ENCODE measurements at regions not wholly inside any gene's neighbourhood (a gene's known extent, or its start where the extent isn't known, plus 50 kb on each side); places are given as distances from the start of the nearest gene placed in this dataset.

DNA sequence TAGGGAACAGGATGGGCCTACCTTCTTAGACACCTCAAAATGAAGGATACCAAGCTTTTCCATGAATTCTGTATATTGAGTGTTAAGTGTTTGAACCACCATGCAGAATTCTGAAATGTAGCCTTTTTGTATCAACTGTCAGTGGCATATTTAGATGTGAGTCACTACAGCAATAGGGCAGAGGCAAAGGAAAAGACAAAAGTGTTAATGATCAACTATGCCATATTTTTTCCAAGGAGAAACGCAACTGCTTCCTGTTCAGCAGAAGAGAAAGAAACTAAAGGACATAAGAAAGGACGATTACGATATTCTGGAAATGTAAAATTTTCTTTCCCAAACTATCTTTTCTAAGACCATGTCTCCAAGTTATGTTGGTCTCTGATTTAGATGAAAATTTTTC lies 104.6 kb upstream of the RSPO3 start:
- Histone ChIP-seq H2AK5ac (ENCODE audit: low read depth, low read length) (no peak overlapping the region), H3K4me3 (ENCODE audit: insufficient read depth, low read depth, low read length) (no peak overlapping the region), H3K9me1 (ENCODE audit: insufficient read depth, low read length) (no peaks in the 10 kb centered on the region), H3K9me3 (ENCODE audit: control insufficient read depth, insufficient read depth, low read length) (no peaks in the 10 kb centered on the region), H4K5ac (ENCODE audit: low read depth, low read length) (no peak overlapping the region), H3K23ac (ENCODE audit: low read depth, low read length) (no peak overlapping the region), H3K18ac (ENCODE audit: low read depth, low read length) (no peak overlapping the region), H2AK9ac (replicated peaks; ENCODE audit: low read depth, low read length, poor library complexity) (no peak overlapping the region), H4K91ac (ENCODE audit: insufficient read depth, low read depth, low read length) (no peak overlapping the region), H4K20me1 (ENCODE audit: insufficient read depth, low read length) (no peaks in the 10 kb centered on the region), H3K4ac (ENCODE audit: low read depth, low read length) (no peak overlapping the region), H3K4me1 (ENCODE audit: control insufficient read depth, insufficient read depth, low read length) (no peaks in the 10 kb centered on the region), H2BK5ac (ENCODE audit: low read depth, low read length, poor library complexity, severe bottlenecking) (no peak overlapping the region), H3K27me3 (ENCODE audit: control insufficient read depth, insufficient read depth, low read length) (no peaks in the 10 kb centered on the region), H3K27ac (ENCODE audit: insufficient read depth, low read length) (no peak overlapping the region), H3K14ac (replicated peaks; ENCODE audit: low read depth, low read length) (no peak overlapping the region), H3K4me2 (ENCODE audit: low read depth, low read length) (no peak overlapping the region), H4K8ac (ENCODE audit: low read depth in 2 of 2, low read length in 2 of 2) (no peak overlapping the region), H2BK15ac (ENCODE audit: low read depth, low read length) (no peak overlapping the region), H2BK20ac (ENCODE audit: low read depth, low read length) (no peak overlapping the region), H3K9ac (ENCODE audit: low read depth, low read length) (no peak overlapping the region), H3K36me3 (ENCODE audit: control insufficient read depth, insufficient read depth, low read length) (no peaks in the 10 kb centered on the region), H2BK120ac (ENCODE audit: low read depth, low read length) (no peak overlapping the region), H2AFZ (replicated peaks; ENCODE audit: low read length, poor library complexity) (no peak overlapping the region), H3K56ac (ENCODE audit: extremely low read depth, insufficient read depth, low read length) (no peak overlapping the region), H3K79me1 (ENCODE audit: low read depth in 1 of 2, low read length in 2 of 2) (no peaks in the 10 kb centered on the region)
- dilution Hi-C loops (cut with HindIII; ENCODE audit: low sequenced_read_pairs, unreplicated experiment) (no loop called here), intact Hi-C loops (cut with micrococcal nuclease) (no loop called here), in situ Hi-C loops (cut with MboI; ENCODE audit: low sequenced_read_pairs) (no loop called here)
- BruUV-seq (replicated peaks): no TSS peak
- no CpG with 5 or more reads among the region's 3 CpGs for WGBS, 2 experiments (ENCODE audit: extremely low coverage in 2 of 2, insufficient read length in 1 of 2)
- POLR2A ChIA-PET (ENCODE audit: unreplicated experiment): no interaction called here
- no peak for ATAC-seq (ENCODE audit: low read depth)
- CTCF ChIA-PET: no interaction called here
- TF ChIP-seq CTCF (conservative IDR thresholded peaks at IDR 0.05; ENCODE audit: low read depth, low read length) (no peak), FOS (IDR thresholded peaks at IDR 0.05; ENCODE audit: low read depth, low read length) (no peak), SMC3 (IDR thresholded peaks at IDR 0.05; ENCODE audit: low read depth, low read length) (no peak), RFX5 (IDR thresholded peaks at IDR 0.05; ENCODE audit: low read depth, low read length) (no peak), MAZ (IDR thresholded peaks at IDR 0.05; ENCODE audit: borderline replicate concordance, low read depth, low read length) (no peak), BHLHE40 (IDR thresholded peaks at IDR 0.05; ENCODE audit: low read depth, low read length) (no peak), RCOR1 (IDR thresholded peaks at IDR 0.05; ENCODE audit: insufficient replicate concordance, low read length) (no peak), POLR2A (IDR thresholded peaks at IDR 0.05; ENCODE audit: low read depth, low read length) (no peak), CEBPB (IDR thresholded peaks at IDR 0.05; ENCODE audit: low read depth, low read length) (no peak), MXI1 (IDR thresholded peaks at IDR 0.05; ENCODE audit: borderline replicate concordance, low read depth, low read length) (no peak), RAD21 (IDR thresholded peaks at IDR 0.05; ENCODE audit: low read length) (no peak), MAFK (IDR thresholded peaks at IDR 0.05; ENCODE audit: low read depth, low read length) (no peak), USF2 (IDR thresholded peaks at IDR 0.05; ENCODE audit: low read depth, low read length) (no peak), NFE2L2 (IDR thresholded peaks at IDR 0.05; ENCODE audit: low read depth, low read length) (no peak), CHD1 (IDR thresholded peaks at IDR 0.05; ENCODE audit: low read depth, low read length) (no peak)
- TF ChIP-seq, protein P1, sequence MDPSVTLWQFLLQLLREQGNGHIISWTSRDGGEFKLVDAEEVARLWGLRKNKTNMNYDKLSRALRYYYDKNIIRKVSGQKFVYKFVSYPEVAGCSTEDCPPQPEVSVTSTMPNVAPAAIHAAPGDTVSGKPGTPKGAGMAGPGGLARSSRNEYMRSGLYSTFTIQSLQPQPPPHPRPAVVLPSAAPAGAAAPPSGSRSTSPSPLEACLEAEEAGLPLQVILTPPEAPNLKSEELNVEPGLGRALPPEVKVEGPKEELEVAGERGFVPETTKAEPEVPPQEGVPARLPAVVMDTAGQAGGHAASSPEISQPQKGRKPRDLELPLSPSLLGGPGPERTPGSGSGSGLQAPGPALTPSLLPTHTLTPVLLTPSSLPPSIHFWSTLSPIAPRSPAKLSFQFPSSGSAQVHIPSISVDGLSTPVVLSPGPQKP (IDR thresholded peaks at IDR 0.05; ENCODE audit: borderline replicate concordance, low read depth, low read length): no peak
- DNase-seq: no peak
